GM23338 (cell line): ENCODE measurements at regions not wholly inside any gene's neighbourhood (a gene's known extent, or its start where the extent isn't known, plus 50 kb on each side); places are given as distances from the start of the nearest gene placed in this dataset.

Experiments used
- CREB1 ChIP-seq: fragments of 250-450 bp; sonication (Bioruptor Pico); IDR thresholded peaks from 2 replicates; pipeline ENCODE4 v1.5.0; 2020; ENCODE audit warnings: low read depth, mild to moderate bottlenecking, moderate library complexity
- EZH2 ChIP-seq: fragments of 200-600 bp; sonication (generic); IDR thresholded peaks from one replicate; pipeline ENCODE4 v1.8.0; 2017; ENCODE audit warnings: antibody characterized with exemption, mild to moderate bottlenecking, low read depth; ENCODE audit not compliant: unreplicated experiment
- POLR2AphosphoS5 ChIP-seq: IDR thresholded peaks from 2 replicates; pipeline ENCODE4 v1.6.1; 2016; ENCODE audit warnings: antibody characterized with exemption, low read depth
- ZNF114 ChIP-seq: fragments of 250-450 bp; sonication (Bioruptor Pico); IDR thresholded peaks from 2 replicates; pipeline ENCODE4 v1.5.0; 2020; ENCODE audit warnings: mild to moderate bottlenecking, moderate library complexity
- TF ChIP-seq, protein P1 (sequence below), 2 experiments: fragments of 200-600 bp in 1 of 2; sonication (generic) in 1 of 2; conservative IDR thresholded peaks; 2 replicates each; pipeline versions ENCODE4 v1.5.1 to v1.6.1; 2016 to 2017; ENCODE audit warnings: antibody characterized with exemption in 2 of 2, low read depth in 2 of 2, mild to moderate bottlenecking in 2 of 2, moderate library complexity in 1 of 2

DNA sequence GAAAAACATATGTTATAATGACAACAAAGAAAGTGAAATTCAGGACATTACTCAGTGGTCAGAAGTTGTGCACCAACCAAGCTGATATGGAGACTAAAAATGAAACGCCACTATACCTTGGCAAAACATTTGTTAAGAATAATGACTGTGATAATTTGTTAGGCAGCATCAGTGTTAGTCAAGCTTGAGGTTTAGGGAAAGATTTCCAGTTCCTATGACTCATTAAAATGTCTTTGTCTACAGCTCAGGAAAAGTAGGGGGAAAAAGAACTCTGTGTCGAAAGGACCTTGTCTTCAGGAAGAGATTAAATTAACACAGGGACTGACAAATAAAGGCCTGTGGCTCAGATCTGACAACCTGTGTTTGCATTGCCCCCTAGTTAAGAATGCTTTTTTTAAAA, 764.1 kb upstream of the SLITRK6 start:
- TF ChIP-seq, protein P1, sequence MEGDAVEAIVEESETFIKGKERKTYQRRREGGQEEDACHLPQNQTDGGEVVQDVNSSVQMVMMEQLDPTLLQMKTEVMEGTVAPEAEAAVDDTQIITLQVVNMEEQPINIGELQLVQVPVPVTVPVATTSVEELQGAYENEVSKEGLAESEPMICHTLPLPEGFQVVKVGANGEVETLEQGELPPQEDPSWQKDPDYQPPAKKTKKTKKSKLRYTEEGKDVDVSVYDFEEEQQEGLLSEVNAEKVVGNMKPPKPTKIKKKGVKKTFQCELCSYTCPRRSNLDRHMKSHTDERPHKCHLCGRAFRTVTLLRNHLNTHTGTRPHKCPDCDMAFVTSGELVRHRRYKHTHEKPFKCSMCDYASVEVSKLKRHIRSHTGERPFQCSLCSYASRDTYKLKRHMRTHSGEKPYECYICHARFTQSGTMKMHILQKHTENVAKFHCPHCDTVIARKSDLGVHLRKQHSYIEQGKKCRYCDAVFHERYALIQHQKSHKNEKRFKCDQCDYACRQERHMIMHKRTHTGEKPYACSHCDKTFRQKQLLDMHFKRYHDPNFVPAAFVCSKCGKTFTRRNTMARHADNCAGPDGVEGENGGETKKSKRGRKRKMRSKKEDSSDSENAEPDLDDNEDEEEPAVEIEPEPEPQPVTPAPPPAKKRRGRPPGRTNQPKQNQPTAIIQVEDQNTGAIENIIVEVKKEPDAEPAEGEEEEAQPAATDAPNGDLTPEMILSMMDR (conservative IDR thresholded peaks at IDR 0.05; ENCODE audit: low read depth in 2 of 2): no peak
- TF ChIP-seq CREB1 (no peak), POLR2AphosphoS5 (no peak), ZNF114 (CRISPR knock-in tag) (no peak), EZH2 (no peak)
